GM10266 (cell line): ENCODE measurements at regions not wholly inside any gene's neighbourhood (a gene's known extent, or its start where the extent isn't known, plus 50 kb on each side); places are given as distances from the start of the nearest gene placed in this dataset.
A peak's percentile ranks its signal among the peaks of the same experiment; 100 is the strongest.

Source experiments
- DNase-seq: peaks from one replicate; pipeline ENCODE4 v3.0.0; 2012; ENCODE audit errors: extremely low spot score
- TF ChIP-seq, protein P1 (sequence below): IDR thresholded peaks from 2 replicates; pipeline ENCODE4 v1.5.1; 2012; ENCODE audit warnings: mild to moderate bottlenecking, low read depth; ENCODE audit not compliant: control insufficient read depth, insufficient read depth; ENCODE audit errors: missing control alignments

- TF ChIP-seq, protein P1, sequence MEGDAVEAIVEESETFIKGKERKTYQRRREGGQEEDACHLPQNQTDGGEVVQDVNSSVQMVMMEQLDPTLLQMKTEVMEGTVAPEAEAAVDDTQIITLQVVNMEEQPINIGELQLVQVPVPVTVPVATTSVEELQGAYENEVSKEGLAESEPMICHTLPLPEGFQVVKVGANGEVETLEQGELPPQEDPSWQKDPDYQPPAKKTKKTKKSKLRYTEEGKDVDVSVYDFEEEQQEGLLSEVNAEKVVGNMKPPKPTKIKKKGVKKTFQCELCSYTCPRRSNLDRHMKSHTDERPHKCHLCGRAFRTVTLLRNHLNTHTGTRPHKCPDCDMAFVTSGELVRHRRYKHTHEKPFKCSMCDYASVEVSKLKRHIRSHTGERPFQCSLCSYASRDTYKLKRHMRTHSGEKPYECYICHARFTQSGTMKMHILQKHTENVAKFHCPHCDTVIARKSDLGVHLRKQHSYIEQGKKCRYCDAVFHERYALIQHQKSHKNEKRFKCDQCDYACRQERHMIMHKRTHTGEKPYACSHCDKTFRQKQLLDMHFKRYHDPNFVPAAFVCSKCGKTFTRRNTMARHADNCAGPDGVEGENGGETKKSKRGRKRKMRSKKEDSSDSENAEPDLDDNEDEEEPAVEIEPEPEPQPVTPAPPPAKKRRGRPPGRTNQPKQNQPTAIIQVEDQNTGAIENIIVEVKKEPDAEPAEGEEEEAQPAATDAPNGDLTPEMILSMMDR, result no peak
- no peak for DNase-seq
Measured at GRCh38 chr9:87803623-87804345, 77.9 kb downstream of the CTSL start.

GRCh38 chr9:87805259-87805658, 77.4 kb upstream of the SPATA31E1 start:
- no peak for DNase-seq
- TF ChIP-seq, protein P1, result no peak

GRCh38 chr9:87810008-87810407, 72.7 kb upstream of the SPATA31E1 start:
- DNase-seq, result no peak
- TF ChIP-seq, protein P1, result no peak

DNA sequence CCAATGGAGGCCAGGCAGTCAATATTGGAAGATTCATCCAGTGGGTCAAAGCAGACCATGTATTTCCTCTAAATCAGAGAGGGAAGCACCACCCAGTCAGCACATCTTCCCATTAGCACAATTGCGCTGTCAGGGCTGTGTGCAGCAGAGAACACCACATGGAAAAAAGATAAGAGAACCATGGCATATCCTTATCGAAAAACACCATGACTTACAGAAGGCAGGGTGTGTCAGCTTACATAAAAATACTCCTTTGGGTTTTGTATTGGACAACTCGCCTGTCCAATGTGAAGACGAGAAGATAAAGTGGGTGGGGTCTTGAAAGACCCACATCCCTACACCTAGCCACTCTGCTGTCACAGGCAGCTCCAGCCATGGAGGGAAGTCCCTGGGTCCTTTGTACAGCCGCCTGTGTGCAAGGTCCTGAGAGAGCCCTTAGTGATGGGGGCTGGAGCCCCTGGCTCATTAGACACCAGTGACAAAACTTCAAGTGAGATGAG, 71.9 kb upstream of the SPATA31E1 start:
- no peak for DNase-seq
- TF ChIP-seq, protein P1, result no peak

GRCh38 chr9:87812375-87813118, 70.1 kb upstream of the SPATA31E1 start:
- DNase-seq, result no peak
- TF ChIP-seq, protein P1, result peak; percentile 73

DNA sequence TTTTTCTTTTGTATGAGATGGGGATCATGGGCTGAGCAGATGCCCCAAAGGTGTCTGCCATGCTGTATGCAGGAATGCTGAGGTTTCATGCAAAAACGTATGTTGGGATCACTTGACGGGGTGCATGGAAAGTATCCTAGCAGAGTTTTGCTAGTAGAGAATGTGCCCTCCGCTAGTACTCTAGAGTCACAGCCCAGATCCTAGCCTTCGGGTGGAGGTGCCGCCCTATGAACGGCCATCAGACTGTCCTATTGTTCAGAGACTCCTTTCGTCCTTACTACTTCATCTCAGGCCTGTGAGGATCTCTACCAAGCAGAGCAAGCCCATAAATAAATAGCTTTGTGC, 69.6 kb upstream of the SPATA31E1 start:
- TF ChIP-seq, protein P1, result no peak

GRCh38 chr9:87816036-87816435, 66.6 kb upstream of the SPATA31E1 start:
- no peak for DNase-seq
- TF ChIP-seq, protein P1, result no peak

More for the DNA sequence above, 69.6 kb upstream of the SPATA31E1 start:
- no peak for DNase-seq
